ENCODE measurements at regions not wholly inside any gene's neighbourhood (a gene's known extent, or its start where the extent isn't known, plus 50 kb on each side); places are given as distances from the start of the nearest gene placed in this dataset.

DNA sequence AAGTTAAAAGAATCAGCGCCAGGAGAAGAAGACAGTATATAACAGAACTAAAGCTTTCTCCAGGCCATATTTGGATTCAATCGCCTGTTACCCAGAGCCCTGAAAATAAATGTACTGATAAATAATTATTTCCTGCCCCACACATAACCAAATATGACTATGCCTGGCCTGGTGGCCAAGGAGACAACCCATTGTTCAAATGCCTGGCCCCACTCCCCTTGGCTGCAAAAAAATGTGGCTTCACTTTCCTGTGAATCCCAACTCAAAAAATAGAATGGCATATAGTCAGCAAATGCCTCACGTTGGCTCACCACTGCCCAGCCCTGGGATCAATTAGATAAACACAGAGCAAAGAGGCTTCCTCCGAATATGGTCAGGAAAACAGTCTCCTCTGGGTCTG lies 472.1 kb downstream of the BCL11B start:
- TF ChIP-seq MAX (IDR thresholded peaks at IDR 0.05; ENCODE audit: low read depth, low read length) (no peak), MYC (IDR thresholded peaks at IDR 0.05; ENCODE audit: low read depth, low read length) (no peak), POLR2A (IDR thresholded peaks at IDR 0.05; ENCODE audit: extremely low read depth, insufficient read length) (no peak)
- TF ChIP-seq, protein P1, sequence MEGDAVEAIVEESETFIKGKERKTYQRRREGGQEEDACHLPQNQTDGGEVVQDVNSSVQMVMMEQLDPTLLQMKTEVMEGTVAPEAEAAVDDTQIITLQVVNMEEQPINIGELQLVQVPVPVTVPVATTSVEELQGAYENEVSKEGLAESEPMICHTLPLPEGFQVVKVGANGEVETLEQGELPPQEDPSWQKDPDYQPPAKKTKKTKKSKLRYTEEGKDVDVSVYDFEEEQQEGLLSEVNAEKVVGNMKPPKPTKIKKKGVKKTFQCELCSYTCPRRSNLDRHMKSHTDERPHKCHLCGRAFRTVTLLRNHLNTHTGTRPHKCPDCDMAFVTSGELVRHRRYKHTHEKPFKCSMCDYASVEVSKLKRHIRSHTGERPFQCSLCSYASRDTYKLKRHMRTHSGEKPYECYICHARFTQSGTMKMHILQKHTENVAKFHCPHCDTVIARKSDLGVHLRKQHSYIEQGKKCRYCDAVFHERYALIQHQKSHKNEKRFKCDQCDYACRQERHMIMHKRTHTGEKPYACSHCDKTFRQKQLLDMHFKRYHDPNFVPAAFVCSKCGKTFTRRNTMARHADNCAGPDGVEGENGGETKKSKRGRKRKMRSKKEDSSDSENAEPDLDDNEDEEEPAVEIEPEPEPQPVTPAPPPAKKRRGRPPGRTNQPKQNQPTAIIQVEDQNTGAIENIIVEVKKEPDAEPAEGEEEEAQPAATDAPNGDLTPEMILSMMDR (IDR thresholded peaks at IDR 0.05; ENCODE audit: low read depth, low read length): no peak
- no peak overlapping the region for H3K4me3 ChIP-seq (ENCODE audit: low read depth, low read length)

DNA sequence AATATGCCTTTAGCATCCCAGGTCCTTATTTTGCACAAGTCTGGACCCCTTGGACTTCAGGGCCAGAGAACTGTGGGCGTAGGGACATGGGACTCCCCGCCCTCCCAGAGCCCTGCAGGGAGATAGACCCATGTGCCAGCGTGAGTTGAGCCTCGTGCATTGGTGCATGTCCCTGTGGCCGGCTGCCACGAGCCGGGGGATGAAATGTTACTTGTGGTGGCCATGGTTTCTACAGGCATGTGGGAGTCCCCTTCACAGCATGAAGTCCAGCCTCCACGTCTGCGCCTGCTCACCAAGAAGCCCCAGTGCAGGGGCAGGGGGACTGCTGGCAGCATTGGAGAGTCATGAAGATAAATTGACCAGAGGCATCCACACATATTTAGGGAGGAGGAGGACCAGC lies 470.0 kb downstream of the BCL11B start:
- DNase-seq (ENCODE audit: low read depth): no peak
- H3K4me3 ChIP-seq (ENCODE audit: low read depth, low read length): no peak overlapping the region
- TF ChIP-seq MAX (IDR thresholded peaks at IDR 0.05; ENCODE audit: low read depth, low read length) (no peak), POLR2A (IDR thresholded peaks at IDR 0.05; ENCODE audit: extremely low read depth, insufficient read length) (no peak), MYC (IDR thresholded peaks at IDR 0.05; ENCODE audit: low read depth, low read length) (no peak)
- TF ChIP-seq, protein P1 (IDR thresholded peaks at IDR 0.05; ENCODE audit: low read depth, low read length): no peak

More for the DNA sequence above, 472.1 kb downstream of the BCL11B start:
- no peak for DNase-seq (ENCODE audit: low read depth)

- no peak for TF ChIP-seq MAX (IDR thresholded peaks at IDR 0.05; ENCODE audit: low read depth, low read length)
- TF ChIP-seq, protein P1 (IDR thresholded peaks at IDR 0.05; ENCODE audit: low read depth, low read length): no peak
- TF ChIP-seq MYC (IDR thresholded peaks at IDR 0.05; ENCODE audit: low read depth, low read length): no peak
- TF ChIP-seq POLR2A (IDR thresholded peaks at IDR 0.05; ENCODE audit: extremely low read depth, insufficient read length): no peak
- DNase-seq (ENCODE audit: low read depth): no peak
- no peak overlapping the region for H3K4me3 ChIP-seq (ENCODE audit: low read depth, low read length)
Observed at GRCh38 chr14:98803196-98803595, 468.8 kb downstream of the BCL11B start.

- TF ChIP-seq, protein P1 (IDR thresholded peaks at IDR 0.05; ENCODE audit: low read depth, low read length): no peak
- TF ChIP-seq POLR2A (IDR thresholded peaks at IDR 0.05; ENCODE audit: extremely low read depth, insufficient read length) (no peak), MYC (IDR thresholded peaks at IDR 0.05; ENCODE audit: low read depth, low read length) (no peak), MAX (IDR thresholded peaks at IDR 0.05; ENCODE audit: low read depth, low read length) (no peak)
- no peak for DNase-seq (ENCODE audit: low read depth)
- no peak overlapping the region for H3K4me3 ChIP-seq (ENCODE audit: low read depth, low read length)
Observed at GRCh38 chr14:98808494-98809407, 463.2 kb downstream of the BCL11B start.

DNA sequence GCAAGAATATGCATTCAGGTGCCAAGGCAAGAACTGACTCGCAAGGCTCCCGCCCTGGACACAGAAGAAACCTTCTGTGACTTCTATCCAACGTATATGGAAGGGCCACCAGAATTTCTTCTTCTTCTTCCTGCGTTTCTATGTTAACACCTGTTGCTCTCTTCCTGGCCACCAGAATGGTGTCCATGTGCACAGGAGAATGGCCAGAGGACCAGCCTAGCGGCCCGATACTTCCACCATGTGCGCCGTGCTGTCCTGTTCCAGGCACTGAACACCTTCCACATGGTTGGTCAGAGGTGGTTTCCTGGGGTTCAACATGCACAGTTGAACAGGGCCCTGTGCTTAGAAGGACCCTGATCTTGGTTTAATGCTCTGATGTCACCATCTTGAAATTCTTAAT lies 455.8 kb downstream of the BCL11B start:
- no peak overlapping the region for H3K4me3 ChIP-seq (ENCODE audit: low read depth, low read length)
- no peak for TF ChIP-seq MYC (IDR thresholded peaks at IDR 0.05; ENCODE audit: low read depth, low read length)
- no peak for DNase-seq (ENCODE audit: low read depth)

- TF ChIP-seq, protein P1 (IDR thresholded peaks at IDR 0.05; ENCODE audit: low read depth, low read length): no peak
- TF ChIP-seq POLR2A (IDR thresholded peaks at IDR 0.05; ENCODE audit: extremely low read depth, insufficient read length) (no peak), MAX (IDR thresholded peaks at IDR 0.05; ENCODE audit: low read depth, low read length) (no peak), MYC (IDR thresholded peaks at IDR 0.05; ENCODE audit: low read depth, low read length) (no peak)
- no peak for DNase-seq (ENCODE audit: low read depth)
- no peak overlapping the region for H3K4me3 ChIP-seq (ENCODE audit: low read depth, low read length)
Observed at GRCh38 chr14:98816720-98817119, 455.3 kb downstream of the BCL11B start.

Data from NB4 (cell line).